Left lung (tissue), 4 donors: ENCODE measurements at regions not wholly inside any gene's neighbourhood (a gene's known extent, or its start where the extent isn't known, plus 50 kb on each side); places are given as distances from the start of the nearest gene placed in this dataset.

Experiments used
- ATAC-seq: fragments of 200-7000 bp; cut with Tn5 transposase; one replicate; pipeline ENCODE4 v1.9.1; 2020; ENCODE audit warnings: moderate library complexity
- DNase-seq, 4 donors: peaks; one replicate each; pipeline ENCODE4 v3.0.0-alpha.2; 2013 to 2020
- H3K27ac ChIP-seq, 2 donors: fragments of 200-600 bp; sonication (generic) in 1 of 2; one replicate each; pipeline versions ENCODE4 v1.5.0 to v1.8.0; 2020 to 2021
- H3K27me3 ChIP-seq, 2 donors: fragments of 200-600 bp; sonication (generic) in 1 of 2; one replicate each; pipeline versions ENCODE4 v1.5.0 to v1.8.0; 2020 to 2021
- H3K36me3 ChIP-seq, 2 donors: fragments of 200-600 bp; sonication (generic) in 1 of 2; one replicate each; pipeline versions ENCODE4 v1.5.0 to v1.8.0; 2020 to 2021
- H3K4me1 ChIP-seq, 2 donors: fragments of 200-600 bp; one replicate each; pipeline ENCODE4 v1.8.0; 2021
- H3K4me3 ChIP-seq, 2 donors: fragments of 200-600 bp; sonication (generic) in 1 of 2; one replicate each; pipeline versions ENCODE4 v1.5.0 to v1.8.0; 2020 to 2021; ENCODE audit warnings: mild to moderate bottlenecking in 1 of 2
- H3K9me3 ChIP-seq, 2 donors: fragments of 200-600 bp; sonication (generic) in 1 of 2; one replicate each; pipeline versions ENCODE4 v1.5.0 to v1.8.0; 2020 to 2021
- intact Hi-C, 2 donors: fragments of 100-400 bp; cut with DNase I; formaldehyde crosslinking; loops; one replicate each; pipeline versions ENCODE4 v1.11.2 to v1.14.2; 2022
- TF ChIP-seq, protein P1 (sequence below), 2 donors: fragments of 200-600 bp; sonication (generic) in 1 of 2; IDR thresholded peaks; one replicate each; pipeline versions ENCODE4 v1.5.0 to v1.8.0; 2021; ENCODE audit warnings: antibody characterized with exemption in 2 of 2
- donor health status: DM: no; HTN: yes; CAD: no.
- donor health status: DM: no; HTN: no; CAD: no.

DNA sequence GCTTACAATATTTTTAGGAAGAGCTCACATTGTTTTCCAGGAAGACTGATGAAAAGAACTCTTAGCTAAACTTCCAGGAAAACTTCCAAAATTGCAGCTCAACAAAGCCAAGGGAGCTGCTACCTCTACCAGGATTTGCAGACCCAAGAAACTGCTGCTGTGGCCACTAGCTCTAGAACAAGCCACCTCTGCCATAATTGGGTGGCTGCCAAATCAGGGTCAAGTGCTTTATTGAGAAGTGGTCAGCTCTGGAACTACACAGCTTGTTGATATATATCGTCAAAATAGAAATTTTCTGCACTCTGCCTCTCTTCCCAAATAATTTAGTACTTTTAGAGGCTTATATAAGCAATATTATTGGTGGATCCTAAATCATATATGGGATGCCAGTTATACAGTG is 371.8 kb upstream of the CHORDC1 start:
- Histone ChIP-seq H3K9me3 (peaks cover 0 to 3% of the 10 kb centered on the region in 2 donors), H3K27ac (no peak overlapping the region), H3K36me3 (no peaks in the 10 kb centered on the region), H3K27me3 (no peaks in the 10 kb centered on the region), H3K4me3 (no peak overlapping the region), H3K4me1 (no peaks in the 10 kb centered on the region)
- DNase-seq: peak in 1 of 4 donors; percentile 16
- ATAC-seq: no peak
- intact Hi-C loops: no loop called here
- TF ChIP-seq, protein P1, sequence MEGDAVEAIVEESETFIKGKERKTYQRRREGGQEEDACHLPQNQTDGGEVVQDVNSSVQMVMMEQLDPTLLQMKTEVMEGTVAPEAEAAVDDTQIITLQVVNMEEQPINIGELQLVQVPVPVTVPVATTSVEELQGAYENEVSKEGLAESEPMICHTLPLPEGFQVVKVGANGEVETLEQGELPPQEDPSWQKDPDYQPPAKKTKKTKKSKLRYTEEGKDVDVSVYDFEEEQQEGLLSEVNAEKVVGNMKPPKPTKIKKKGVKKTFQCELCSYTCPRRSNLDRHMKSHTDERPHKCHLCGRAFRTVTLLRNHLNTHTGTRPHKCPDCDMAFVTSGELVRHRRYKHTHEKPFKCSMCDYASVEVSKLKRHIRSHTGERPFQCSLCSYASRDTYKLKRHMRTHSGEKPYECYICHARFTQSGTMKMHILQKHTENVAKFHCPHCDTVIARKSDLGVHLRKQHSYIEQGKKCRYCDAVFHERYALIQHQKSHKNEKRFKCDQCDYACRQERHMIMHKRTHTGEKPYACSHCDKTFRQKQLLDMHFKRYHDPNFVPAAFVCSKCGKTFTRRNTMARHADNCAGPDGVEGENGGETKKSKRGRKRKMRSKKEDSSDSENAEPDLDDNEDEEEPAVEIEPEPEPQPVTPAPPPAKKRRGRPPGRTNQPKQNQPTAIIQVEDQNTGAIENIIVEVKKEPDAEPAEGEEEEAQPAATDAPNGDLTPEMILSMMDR (IDR thresholded peaks at IDR 0.05): no peak

DNA sequence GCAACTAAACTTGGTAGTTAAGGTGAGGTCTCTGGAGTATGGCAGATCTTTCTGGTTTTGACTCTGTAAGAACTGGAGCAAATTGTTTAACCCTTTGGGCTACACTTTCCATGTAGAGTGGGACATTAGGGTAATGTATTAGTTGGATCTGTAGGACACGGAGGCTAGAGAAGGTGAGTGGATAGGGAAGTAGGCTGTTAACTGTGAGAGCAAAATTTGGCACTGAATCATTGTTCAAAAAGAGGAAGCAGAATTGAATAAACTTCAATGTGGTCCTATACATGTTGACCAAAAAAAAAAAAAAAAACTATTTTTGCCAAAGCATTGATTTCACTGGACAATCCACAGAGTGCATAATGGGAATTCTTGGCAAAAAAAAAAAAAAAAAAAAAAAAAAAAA is 370.2 kb upstream of the CHORDC1 start:
- Histone ChIP-seq H3K36me3 (no peaks in the 10 kb centered on the region), H3K27ac (no peak overlapping the region), H3K4me1 (no peaks in the 10 kb centered on the region), H3K9me3 (peaks cover 0 to 3% of the 10 kb centered on the region in 2 donors), H3K4me3 (no peak overlapping the region), H3K27me3 (no peaks in the 10 kb centered on the region)
- ATAC-seq (no peak), DNase-seq (no peak)
- intact Hi-C loops: no loop called here
- TF ChIP-seq, protein P1 (IDR thresholded peaks at IDR 0.05): no peak

DNA sequence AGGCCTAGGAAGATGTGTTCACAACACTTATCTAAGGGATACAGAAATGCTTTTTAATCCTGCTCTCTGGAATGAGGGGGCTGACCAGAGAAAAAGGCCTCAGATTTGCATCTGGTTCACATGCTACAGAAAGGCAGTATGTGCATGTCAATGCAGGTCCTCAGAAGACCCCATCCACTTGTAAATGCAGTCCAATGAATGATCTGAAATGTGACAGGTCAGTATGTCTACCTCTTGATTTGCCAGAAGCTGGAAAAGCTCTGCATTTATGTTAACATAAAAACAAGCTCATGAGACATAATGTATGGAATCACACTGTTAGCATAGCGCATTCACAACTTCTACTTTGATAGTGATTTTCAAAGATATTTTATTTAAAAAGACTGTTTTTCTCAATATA is 367.4 kb upstream of the CHORDC1 start:
- DNase-seq: no peak
- ATAC-seq: no peak
- TF ChIP-seq, protein P1 (IDR thresholded peaks at IDR 0.05): no peak

DNA sequence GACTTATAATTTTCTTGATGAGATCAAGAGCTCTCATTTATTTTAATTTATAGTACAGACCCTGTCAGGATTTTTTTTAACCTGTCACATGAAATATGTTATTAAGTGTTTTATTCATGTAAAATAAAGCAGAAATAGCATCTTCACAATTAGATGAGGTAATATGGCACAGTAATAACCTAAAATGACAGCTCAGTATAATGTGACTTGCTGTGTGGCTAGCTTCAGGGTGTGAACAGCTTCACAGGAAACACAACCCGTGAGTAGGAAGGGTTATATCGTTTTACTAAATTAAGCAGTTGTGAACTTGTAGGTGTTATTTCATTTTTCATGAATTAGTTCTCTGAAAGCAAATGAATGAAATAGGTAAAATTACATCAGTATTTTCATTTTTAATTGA is 366.9 kb upstream of the CHORDC1 start:
- H3K27ac ChIP-seq: no peak overlapping the region
- no peaks in the 10 kb centered on the region for H3K36me3 ChIP-seq
- no peak overlapping the region for H3K4me3 ChIP-seq

More for the DNA sequence above, 367.4 kb upstream of the CHORDC1 start:
- no peak overlapping the region for H3K4me3 ChIP-seq
- H3K4me1 ChIP-seq: no peaks in the 10 kb centered on the region
- H3K9me3 ChIP-seq: peaks cover 0 to 3% of the 10 kb centered on the region in 2 donors
- intact Hi-C loops: no loop called here
- no peak overlapping the region for H3K27ac ChIP-seq
- H3K36me3 ChIP-seq: no peaks in the 10 kb centered on the region
- no peaks in the 10 kb centered on the region for H3K27me3 ChIP-seq

DNA sequence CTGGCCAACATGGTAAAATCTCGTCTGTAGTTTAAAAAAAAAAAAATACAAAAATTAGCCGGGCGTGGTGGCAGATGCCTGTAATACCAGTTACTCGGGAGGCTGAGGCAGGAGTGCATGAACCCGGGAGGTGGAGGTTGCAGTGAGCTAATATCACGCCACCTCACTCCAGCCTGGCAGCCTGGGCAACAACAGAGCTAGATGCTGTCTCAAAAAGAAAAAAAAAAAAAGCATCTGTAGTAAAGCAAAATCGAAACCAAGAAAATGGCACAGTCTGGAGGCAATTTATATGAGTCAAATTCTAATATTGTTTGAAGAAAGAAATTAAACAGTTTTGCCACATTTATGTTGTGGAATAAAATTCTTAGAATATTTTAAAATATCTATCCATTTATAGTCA is 365.0 kb upstream of the CHORDC1 start:
- H3K4me1 ChIP-seq: no peaks in the 10 kb centered on the region
- intact Hi-C loops: no loop called here
- peaks cover 0 to 3% of the 10 kb centered on the region in 2 donors for H3K9me3 ChIP-seq
- no peaks in the 10 kb centered on the region for H3K27me3 ChIP-seq
- H3K27ac ChIP-seq: no peak overlapping the region
- no peaks in the 10 kb centered on the region for H3K36me3 ChIP-seq
- no peak for ATAC-seq
- H3K4me3 ChIP-seq: no peak overlapping the region
- DNase-seq: no peak
- TF ChIP-seq, protein P1 (IDR thresholded peaks at IDR 0.05): no peak

More for the DNA sequence above, 366.9 kb upstream of the CHORDC1 start:
- intact Hi-C loops: no loop called here
- TF ChIP-seq, protein P1 (IDR thresholded peaks at IDR 0.05): no peak
- no peak for ATAC-seq
- Histone ChIP-seq H3K27me3 (no peaks in the 10 kb centered on the region), H3K4me1 (no peaks in the 10 kb centered on the region), H3K9me3 (peaks cover 0 to 3% of the 10 kb centered on the region in 2 donors)
- DNase-seq: no peak
